ENCODE measurements at regions not wholly inside any gene's neighbourhood (a gene's known extent, or its start where the extent isn't known, plus 50 kb on each side); places are given as distances from the start of the nearest gene placed in this dataset.

DNA sequence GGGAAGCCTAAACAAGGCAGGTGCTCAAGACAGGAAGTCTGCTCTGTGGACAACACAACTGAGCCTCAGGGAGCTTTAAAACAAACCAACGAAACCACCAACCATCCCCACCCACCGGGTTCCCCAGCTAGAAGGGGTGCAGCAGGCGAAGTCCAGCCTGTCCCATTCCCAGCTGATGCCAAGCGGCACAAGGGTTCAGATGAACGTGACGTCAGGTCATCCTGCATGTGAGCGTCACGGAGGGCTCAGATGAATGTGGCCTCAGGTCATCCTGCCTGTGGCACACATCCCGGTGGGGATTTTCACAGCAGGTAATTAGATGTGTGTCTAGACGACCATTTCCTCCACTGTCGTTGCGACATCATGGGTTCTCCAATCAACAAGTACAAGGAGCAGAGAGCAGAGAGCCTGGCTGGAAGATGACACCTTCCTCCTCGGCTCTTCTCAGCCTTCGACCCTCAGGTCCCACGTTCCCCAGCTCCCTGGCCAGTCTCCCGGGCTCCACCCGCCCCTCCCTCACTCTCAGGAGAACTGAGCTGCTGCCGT lies 246.5 kb downstream of the FOXL1 start:
- TF ChIP-seq EZH2 (IDR thresholded peaks at IDR 0.05; ENCODE audit: borderline replicate concordance) (no peak), EZH2phosphoT487 (IDR thresholded peaks at IDR 0.05; ENCODE audit: low read depth, severe bottlenecking, unreplicated experiment) (no peak)
- TF ChIP-seq, protein P1, sequence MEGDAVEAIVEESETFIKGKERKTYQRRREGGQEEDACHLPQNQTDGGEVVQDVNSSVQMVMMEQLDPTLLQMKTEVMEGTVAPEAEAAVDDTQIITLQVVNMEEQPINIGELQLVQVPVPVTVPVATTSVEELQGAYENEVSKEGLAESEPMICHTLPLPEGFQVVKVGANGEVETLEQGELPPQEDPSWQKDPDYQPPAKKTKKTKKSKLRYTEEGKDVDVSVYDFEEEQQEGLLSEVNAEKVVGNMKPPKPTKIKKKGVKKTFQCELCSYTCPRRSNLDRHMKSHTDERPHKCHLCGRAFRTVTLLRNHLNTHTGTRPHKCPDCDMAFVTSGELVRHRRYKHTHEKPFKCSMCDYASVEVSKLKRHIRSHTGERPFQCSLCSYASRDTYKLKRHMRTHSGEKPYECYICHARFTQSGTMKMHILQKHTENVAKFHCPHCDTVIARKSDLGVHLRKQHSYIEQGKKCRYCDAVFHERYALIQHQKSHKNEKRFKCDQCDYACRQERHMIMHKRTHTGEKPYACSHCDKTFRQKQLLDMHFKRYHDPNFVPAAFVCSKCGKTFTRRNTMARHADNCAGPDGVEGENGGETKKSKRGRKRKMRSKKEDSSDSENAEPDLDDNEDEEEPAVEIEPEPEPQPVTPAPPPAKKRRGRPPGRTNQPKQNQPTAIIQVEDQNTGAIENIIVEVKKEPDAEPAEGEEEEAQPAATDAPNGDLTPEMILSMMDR (IDR thresholded peaks at IDR 0.05; ENCODE audit: poor library complexity), result no peak

Data from hepatocyte (in vitro differentiated cells).